Stimulated activated CD8-positive, alpha-beta memory T cell treated with anti-CD3 and anti-CD28 coated beads, Interleukin-7, amount 100 ng/mL, for 24 hours (primary cell): ENCODE measurements at regions not wholly inside any gene's neighbourhood (a gene's known extent, or its start where the extent isn't known, plus 50 kb on each side); places are given as distances from the start of the nearest gene placed in this dataset.

Source experiments
- DNase-seq: peaks from one replicate; pipeline ENCODE4 v3.0.0-alpha.2; 2020; ENCODE audit warnings: low read depth

DNA sequence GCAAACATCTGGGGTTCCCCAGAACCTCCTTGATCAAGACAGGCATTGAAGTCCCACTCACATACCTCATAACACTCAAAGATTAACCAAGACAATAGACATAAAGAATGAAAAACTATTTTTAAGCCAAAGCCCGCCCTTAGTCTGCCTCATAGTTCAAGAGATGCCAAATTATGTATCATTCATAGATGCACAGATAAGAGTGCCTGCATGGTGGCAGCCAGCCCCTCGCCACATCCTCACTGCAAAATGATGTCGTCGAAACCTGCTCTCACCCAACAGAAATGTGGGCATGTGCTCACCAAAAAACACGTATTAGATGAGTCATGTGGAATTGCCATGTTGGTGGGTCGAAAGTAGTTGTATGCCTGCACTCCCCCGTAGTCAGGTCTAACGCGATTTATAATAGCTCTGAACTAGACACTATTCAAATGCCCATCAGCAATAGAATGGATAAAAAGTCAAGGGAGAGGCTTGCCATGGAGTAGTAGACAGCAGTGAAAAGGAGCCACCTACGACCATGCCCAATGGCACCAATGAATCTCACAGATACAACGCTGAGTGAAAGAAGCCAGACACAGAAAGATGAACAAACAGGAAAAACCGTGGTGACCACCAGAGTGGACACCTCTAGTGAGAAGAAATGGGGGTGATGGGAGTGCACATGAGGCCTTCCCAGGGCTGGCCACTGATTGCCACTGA is 64.8 kb downstream of the C16orf95 start:
- DNase-seq = no peak
